Keratinocyte (primary cell): ENCODE measurements at regions not wholly inside any gene's neighbourhood (a gene's known extent, or its start where the extent isn't known, plus 50 kb on each side); places are given as distances from the start of the nearest gene placed in this dataset.

Experiments
- CTCF ChIP-seq, 3 experiments: IDR thresholded peaks in 1 of 3; conservative IDR thresholded peaks in 1 of 3; optimal IDR thresholded peaks in 1 of 3; 2 replicates in 2 of 3; 3 replicates in 1 of 3; pipeline versions ENCODE3 to v1.5.1; 2011; ENCODE audit warnings: low read length in 3 of 3, mild to moderate bottlenecking in 3 of 3, moderate library complexity in 2 of 3, control low read depth in 1 of 3, inconsistent platforms in 1 of 3; ENCODE audit not compliant: insufficient read depth in 2 of 3; ENCODE audit errors: extremely low read depth in 1 of 3
- EZH2 ChIP-seq: IDR thresholded peaks from one replicate; pipeline ENCODE4 v1.6.1; 2012; ENCODE audit warnings: inconsistent platforms, mild to moderate bottlenecking, low read length, moderate library complexity

- no peak for TF ChIP-seq CTCF (optimal IDR thresholded peaks at IDR 0.05 in 1 of 3, IDR thresholded peaks at IDR 0.05 in 1 of 3, conservative IDR thresholded peaks at IDR 0.05 in 1 of 3; ENCODE audit: extremely low read depth in 1 of 3, insufficient read depth in 2 of 3, low read length in 3 of 3)
- no peak for TF ChIP-seq EZH2
These were observed 107.4 kb upstream of the SLC4A7 start for GRCh38 chr3:27591312-27592210.
